ENCODE measurements at regions not wholly inside any gene's neighbourhood (a gene's known extent, or its start where the extent isn't known, plus 50 kb on each side); places are given as distances from the start of the nearest gene placed in this dataset.

DNA sequence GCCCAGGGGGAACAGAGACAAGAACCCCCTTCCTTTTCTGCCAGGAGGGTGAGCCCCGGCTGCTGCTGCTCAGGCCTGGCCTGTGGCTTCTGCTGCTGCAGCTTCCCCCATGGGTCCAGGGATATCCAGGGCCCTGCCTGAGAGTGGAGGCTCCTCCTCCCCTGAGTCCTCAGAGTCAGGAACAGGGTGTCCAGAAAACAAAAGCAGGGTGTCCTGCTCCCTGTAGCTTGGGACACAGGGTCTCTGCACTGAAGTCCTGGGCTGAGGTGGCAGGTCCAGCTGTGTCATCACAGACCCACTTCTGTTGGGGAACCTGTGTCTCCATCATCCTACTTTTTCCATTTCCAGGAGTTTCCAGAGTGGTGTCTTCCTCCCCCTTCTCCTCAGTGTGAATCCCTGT is 76.1 kb downstream of the ZNF280B start (continued):
- TF ChIP-seq CREM (CRISPR knock-in tag; IDR thresholded peaks at IDR 0.05): no peak
- no peak for TF ChIP-seq JUN (CRISPR knock-in tag; IDR thresholded peaks at IDR 0.05)
- no peak for TF ChIP-seq ZNF671 (CRISPR knock-in tag; IDR thresholded peaks at IDR 0.05)
- TF ChIP-seq SMAD4 (CRISPR knock-in tag; IDR thresholded peaks at IDR 0.05): no peak
- TF ChIP-seq ETV6 (CRISPR knock-in tag; IDR thresholded peaks at IDR 0.05): no peak

- H3K9me3 Mint-ChIP-seq: peaks cover 8% of the 10 kb centered on the region
- H3K4me1 Mint-ChIP-seq: no peaks in the 10 kb centered on the region
- H3K36me3 Mint-ChIP-seq: no peaks in the 10 kb centered on the region
- H3K27ac Mint-ChIP-seq: no peak overlapping the region
- POLR2A ChIA-PET: no interaction called here
- CTCF ChIA-PET: interaction anchor here (1.3 to 3.7 kb wide), 3 partner anchors 11 to 277 kb away, joined by 3 to 45 read pairs (median 17); no protein-coding TSS in a partner anchor
- peaks cover 100% of the 10 kb centered on the region for H3K27me3 Mint-ChIP-seq (ENCODE audit: low read depth)
- DNase-seq (ENCODE audit: low spot score) (no peak), ATAC-seq (no peak)
- H3K4me3 Mint-ChIP-seq: no peak overlapping the region
- TF ChIP-seq GRHL2 (CRISPR knock-in tag; IDR thresholded peaks at IDR 0.05; ENCODE audit: insufficient replicate concordance, severe bottlenecking) (no peak), ZNF396 (CRISPR knock-in tag; IDR thresholded peaks at IDR 0.05; ENCODE audit: borderline replicate concordance) (no peak), ZNF317 (CRISPR knock-in tag; IDR thresholded peaks at IDR 0.05; ENCODE audit: borderline replicate concordance, low read depth) (no peak), ESRRA (CRISPR knock-in tag; IDR thresholded peaks at IDR 0.05; ENCODE audit: borderline replicate concordance) (no peak), FOXJ3 (CRISPR knock-in tag; IDR thresholded peaks at IDR 0.05; ENCODE audit: borderline replicate concordance) (no peak), RELA (CRISPR knock-in tag; IDR thresholded peaks at IDR 0.05; ENCODE audit: borderline replicate concordance) (no peak), SMAD3 (CRISPR knock-in tag; IDR thresholded peaks at IDR 0.05; ENCODE audit: borderline replicate concordance) (no peak), ZBTB43 (CRISPR knock-in tag; IDR thresholded peaks at IDR 0.05) (no peak), ZBTB21 (CRISPR knock-in tag; IDR thresholded peaks at IDR 0.05; ENCODE audit: borderline replicate concordance) (no peak), ZNF121 (CRISPR knock-in tag; IDR thresholded peaks at IDR 0.05) (no peak), PREB (CRISPR knock-in tag; IDR thresholded peaks at IDR 0.05; ENCODE audit: borderline replicate concordance) (no peak), EMX1 (CRISPR knock-in tag; IDR thresholded peaks at IDR 0.05) (no peak), NR3C1 (CRISPR knock-in tag; conservative IDR thresholded peaks at IDR 0.05; ENCODE audit: low read depth) (no peak)
- TF ChIP-seq, protein P1, sequence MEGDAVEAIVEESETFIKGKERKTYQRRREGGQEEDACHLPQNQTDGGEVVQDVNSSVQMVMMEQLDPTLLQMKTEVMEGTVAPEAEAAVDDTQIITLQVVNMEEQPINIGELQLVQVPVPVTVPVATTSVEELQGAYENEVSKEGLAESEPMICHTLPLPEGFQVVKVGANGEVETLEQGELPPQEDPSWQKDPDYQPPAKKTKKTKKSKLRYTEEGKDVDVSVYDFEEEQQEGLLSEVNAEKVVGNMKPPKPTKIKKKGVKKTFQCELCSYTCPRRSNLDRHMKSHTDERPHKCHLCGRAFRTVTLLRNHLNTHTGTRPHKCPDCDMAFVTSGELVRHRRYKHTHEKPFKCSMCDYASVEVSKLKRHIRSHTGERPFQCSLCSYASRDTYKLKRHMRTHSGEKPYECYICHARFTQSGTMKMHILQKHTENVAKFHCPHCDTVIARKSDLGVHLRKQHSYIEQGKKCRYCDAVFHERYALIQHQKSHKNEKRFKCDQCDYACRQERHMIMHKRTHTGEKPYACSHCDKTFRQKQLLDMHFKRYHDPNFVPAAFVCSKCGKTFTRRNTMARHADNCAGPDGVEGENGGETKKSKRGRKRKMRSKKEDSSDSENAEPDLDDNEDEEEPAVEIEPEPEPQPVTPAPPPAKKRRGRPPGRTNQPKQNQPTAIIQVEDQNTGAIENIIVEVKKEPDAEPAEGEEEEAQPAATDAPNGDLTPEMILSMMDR (IDR thresholded peaks at IDR 0.05): no peak
- TF ChIP-seq, protein P2, sequence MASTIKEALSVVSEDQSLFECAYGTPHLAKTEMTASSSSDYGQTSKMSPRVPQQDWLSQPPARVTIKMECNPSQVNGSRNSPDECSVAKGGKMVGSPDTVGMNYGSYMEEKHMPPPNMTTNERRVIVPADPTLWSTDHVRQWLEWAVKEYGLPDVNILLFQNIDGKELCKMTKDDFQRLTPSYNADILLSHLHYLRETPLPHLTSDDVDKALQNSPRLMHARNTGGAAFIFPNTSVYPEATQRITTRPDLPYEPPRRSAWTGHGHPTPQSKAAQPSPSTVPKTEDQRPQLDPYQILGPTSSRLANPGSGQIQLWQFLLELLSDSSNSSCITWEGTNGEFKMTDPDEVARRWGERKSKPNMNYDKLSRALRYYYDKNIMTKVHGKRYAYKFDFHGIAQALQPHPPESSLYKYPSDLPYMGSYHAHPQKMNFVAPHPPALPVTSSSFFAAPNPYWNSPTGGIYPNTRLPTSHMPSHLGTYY (CRISPR knock-in tag; IDR thresholded peaks at IDR 0.05): no peak
Observed at GRCh38 chr22:22432937-22433336, 75.6 kb downstream of the ZNF280B start.

DNA sequence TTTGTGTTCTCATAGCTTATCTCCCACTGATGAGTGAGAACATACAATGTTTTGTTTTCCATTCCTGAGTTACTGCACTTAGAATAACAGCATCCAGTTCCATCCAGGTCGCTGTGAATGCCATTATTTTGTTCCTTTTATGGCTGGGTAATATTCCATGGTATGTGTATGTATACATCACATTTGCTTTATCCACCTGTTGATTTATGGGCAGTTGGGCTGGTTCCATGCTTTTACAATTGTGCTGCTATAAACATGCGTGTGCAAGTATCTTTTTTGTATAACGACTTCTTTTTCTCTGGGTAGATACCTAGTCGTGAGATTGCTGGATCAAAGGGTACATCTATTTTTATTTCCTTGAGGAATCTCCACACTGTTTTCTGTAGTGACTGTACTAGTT is 74.8 kb downstream of the ZNF280B start:
- H3K4me3 Mint-ChIP-seq: no peak overlapping the region
- H3K27me3 Mint-ChIP-seq (ENCODE audit: low read depth): peaks cover 100% of the 10 kb centered on the region
- no peaks in the 10 kb centered on the region for H3K4me1 Mint-ChIP-seq
- ATAC-seq (no peak), DNase-seq (ENCODE audit: low spot score) (no peak)
- no peaks in the 10 kb centered on the region for H3K36me3 Mint-ChIP-seq
- no peak overlapping the region for H3K27ac Mint-ChIP-seq
- peaks cover 8% of the 10 kb centered on the region for H3K9me3 Mint-ChIP-seq
- CTCF ChIA-PET: no interaction called here
- POLR2A ChIA-PET: no interaction called here
- TF ChIP-seq GABPB1 (CRISPR knock-in tag; IDR thresholded peaks at IDR 0.05): no peak
- TF ChIP-seq NFE2L1 (CRISPR knock-in tag; IDR thresholded peaks at IDR 0.05): no peak
- TF ChIP-seq OVOL2 (CRISPR knock-in tag; IDR thresholded peaks at IDR 0.05; ENCODE audit: borderline replicate concordance): no peak
- TF ChIP-seq SOX15 (CRISPR knock-in tag; IDR thresholded peaks at IDR 0.05): no peak
- TF ChIP-seq ZMAT4 (CRISPR knock-in tag; IDR thresholded peaks at IDR 0.05): no peak
- TF ChIP-seq, protein P3, sequence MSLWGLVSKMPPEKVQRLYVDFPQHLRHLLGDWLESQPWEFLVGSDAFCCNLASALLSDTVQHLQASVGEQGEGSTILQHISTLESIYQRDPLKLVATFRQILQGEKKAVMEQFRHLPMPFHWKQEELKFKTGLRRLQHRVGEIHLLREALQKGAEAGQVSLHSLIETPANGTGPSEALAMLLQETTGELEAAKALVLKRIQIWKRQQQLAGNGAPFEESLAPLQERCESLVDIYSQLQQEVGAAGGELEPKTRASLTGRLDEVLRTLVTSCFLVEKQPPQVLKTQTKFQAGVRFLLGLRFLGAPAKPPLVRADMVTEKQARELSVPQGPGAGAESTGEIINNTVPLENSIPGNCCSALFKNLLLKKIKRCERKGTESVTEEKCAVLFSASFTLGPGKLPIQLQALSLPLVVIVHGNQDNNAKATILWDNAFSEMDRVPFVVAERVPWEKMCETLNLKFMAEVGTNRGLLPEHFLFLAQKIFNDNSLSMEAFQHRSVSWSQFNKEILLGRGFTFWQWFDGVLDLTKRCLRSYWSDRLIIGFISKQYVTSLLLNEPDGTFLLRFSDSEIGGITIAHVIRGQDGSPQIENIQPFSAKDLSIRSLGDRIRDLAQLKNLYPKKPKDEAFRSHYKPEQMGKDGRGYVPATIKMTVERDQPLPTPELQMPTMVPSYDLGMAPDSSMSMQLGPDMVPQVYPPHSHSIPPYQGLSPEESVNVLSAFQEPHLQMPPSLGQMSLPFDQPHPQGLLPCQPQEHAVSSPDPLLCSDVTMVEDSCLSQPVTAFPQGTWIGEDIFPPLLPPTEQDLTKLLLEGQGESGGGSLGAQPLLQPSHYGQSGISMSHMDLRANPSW (CRISPR knock-in tag; conservative IDR thresholded peaks at IDR 0.05; ENCODE audit: low read depth): no peak
- no peak for TF ChIP-seq TCF7 (CRISPR knock-in tag; IDR thresholded peaks at IDR 0.05; ENCODE audit: low read depth)
- TF ChIP-seq IRF2 (CRISPR knock-in tag; IDR thresholded peaks at IDR 0.05; ENCODE audit: borderline replicate concordance, low read depth): no peak
